ENCODE measurements at regions not wholly inside any gene's neighbourhood (a gene's known extent, or its start where the extent isn't known, plus 50 kb on each side); places are given as distances from the start of the nearest gene placed in this dataset.

- H3K27ac ChIP-seq (ENCODE audit: low read depth, low read length), result no peak overlapping the region
- H3K9me3 ChIP-seq (ENCODE audit: control insufficient read depth, insufficient read depth, low read length), result no peaks in the 10 kb centered on the region; the same call in 1 of the 2 replicates
- H3K79me2 ChIP-seq (ENCODE audit: control insufficient read depth, low read length), result no peaks in the 10 kb centered on the region
- H3K4me2 ChIP-seq (ENCODE audit: low read length), result no peak overlapping the region
- no peaks in the 10 kb centered on the region for H3K4me1 ChIP-seq (ENCODE audit: control insufficient read depth, low read length)
- H4K20me1 ChIP-seq (ENCODE audit: control insufficient read depth, insufficient read depth, low read depth, low read length), result no peaks in the 10 kb centered on the region
- TF ChIP-seq EZH2phosphoT487 (IDR thresholded peaks at IDR 0.05; ENCODE audit: borderline replicate concordance, low read length) (no peak), CTCF (IDR thresholded peaks at IDR 0.05; ENCODE audit: low read depth, low read length, poor library complexity, severe bottlenecking) (no peak)
- H3K4me3 ChIP-seq (ENCODE audit: low read length), result no peak overlapping the region
- H3K27me3 ChIP-seq (ENCODE audit: control insufficient read depth, low read length), result no peaks in the 10 kb centered on the region
- H3K36me3 ChIP-seq (ENCODE audit: control insufficient read depth, low read length), result no peaks in the 10 kb centered on the region
- no peaks in the 10 kb centered on the region for H3K9me2 ChIP-seq (replicated peaks; ENCODE audit: control insufficient read depth, low read length)
- no peaks in the 10 kb centered on the region for H3F3A ChIP-seq (ENCODE audit: control insufficient read depth, insufficient read depth)
Observed at GRCh38 chr3:174636451-174636850, 222.7 kb upstream of the NAALADL2 start.

GRCh38 chr3:174639406-174639805 lies 219.7 kb upstream of the NAALADL2 start:
- Histone ChIP-seq H3K4me2 (ENCODE audit: low read length) (no peak overlapping the region), H3K27ac (ENCODE audit: low read depth, low read length) (no peak overlapping the region), H3K9me2 (replicated peaks; ENCODE audit: control insufficient read depth, low read length) (no peaks in the 10 kb centered on the region), H3K4me1 (ENCODE audit: control insufficient read depth, low read length) (no peaks in the 10 kb centered on the region), H3F3A (ENCODE audit: control insufficient read depth, insufficient read depth) (no peaks in the 10 kb centered on the region), H3K27me3 (ENCODE audit: control insufficient read depth, low read length) (no peaks in the 10 kb centered on the region), H3K79me2 (ENCODE audit: control insufficient read depth, low read length) (no peaks in the 10 kb centered on the region), H3K4me3 (ENCODE audit: low read length) (no peak overlapping the region), H3K9me3 (ENCODE audit: control insufficient read depth, insufficient read depth, low read length) (no peaks in the 10 kb centered on the region; the same call in 1 of the 2 replicates), H3K36me3 (ENCODE audit: control insufficient read depth, low read length) (no peaks in the 10 kb centered on the region), H4K20me1 (ENCODE audit: control insufficient read depth, insufficient read depth, low read depth, low read length) (no peaks in the 10 kb centered on the region)
- no peak for TF ChIP-seq EZH2phosphoT487 (IDR thresholded peaks at IDR 0.05; ENCODE audit: borderline replicate concordance, low read length)
- no peak for TF ChIP-seq CTCF (IDR thresholded peaks at IDR 0.05; ENCODE audit: low read depth, low read length, poor library complexity, severe bottlenecking)

- H3K9me3 ChIP-seq (ENCODE audit: control insufficient read depth, insufficient read depth, low read length), result no peaks in the 10 kb centered on the region; the same call in 1 of the 2 replicates
- no peak overlapping the region for H3K4me2 ChIP-seq (ENCODE audit: low read length)
- TF ChIP-seq CTCF (IDR thresholded peaks at IDR 0.05; ENCODE audit: low read depth, low read length, poor library complexity, severe bottlenecking) (no peak), EZH2phosphoT487 (IDR thresholded peaks at IDR 0.05; ENCODE audit: borderline replicate concordance, low read length) (no peak)
- H3K9me2 ChIP-seq (replicated peaks; ENCODE audit: control insufficient read depth, low read length), result no peaks in the 10 kb centered on the region
- H3K79me2 ChIP-seq (ENCODE audit: control insufficient read depth, low read length), result no peaks in the 10 kb centered on the region
- no peaks in the 10 kb centered on the region for H4K20me1 ChIP-seq (ENCODE audit: control insufficient read depth, insufficient read depth, low read depth, low read length)
- no peaks in the 10 kb centered on the region for H3K36me3 ChIP-seq (ENCODE audit: control insufficient read depth, low read length)
- no peak overlapping the region for H3K4me3 ChIP-seq (ENCODE audit: low read length)
- H3K4me1 ChIP-seq (ENCODE audit: control insufficient read depth, low read length), result no peaks in the 10 kb centered on the region
- no peaks in the 10 kb centered on the region for H3K27me3 ChIP-seq (ENCODE audit: control insufficient read depth, low read length)
- no peaks in the 10 kb centered on the region for H3F3A ChIP-seq (ENCODE audit: control insufficient read depth, insufficient read depth)
- no peak overlapping the region for H3K27ac ChIP-seq (ENCODE audit: low read depth, low read length)
Observed at GRCh38 chr3:174639970-174640369, 219.2 kb upstream of the NAALADL2 start.
